Nucleus accumbens (tissue), 56 donors: ENCODE measurements at regions not wholly inside any gene's neighbourhood (a gene's known extent, or its start where the extent isn't known, plus 50 kb on each side); places are given as distances from the start of the nearest gene placed in this dataset.

Experiments
- DNase-seq, 56 donors: peaks; one replicate each; lab custom pipeline; 2025; lab: John Stamatoyannopoulos, UW

DNA sequence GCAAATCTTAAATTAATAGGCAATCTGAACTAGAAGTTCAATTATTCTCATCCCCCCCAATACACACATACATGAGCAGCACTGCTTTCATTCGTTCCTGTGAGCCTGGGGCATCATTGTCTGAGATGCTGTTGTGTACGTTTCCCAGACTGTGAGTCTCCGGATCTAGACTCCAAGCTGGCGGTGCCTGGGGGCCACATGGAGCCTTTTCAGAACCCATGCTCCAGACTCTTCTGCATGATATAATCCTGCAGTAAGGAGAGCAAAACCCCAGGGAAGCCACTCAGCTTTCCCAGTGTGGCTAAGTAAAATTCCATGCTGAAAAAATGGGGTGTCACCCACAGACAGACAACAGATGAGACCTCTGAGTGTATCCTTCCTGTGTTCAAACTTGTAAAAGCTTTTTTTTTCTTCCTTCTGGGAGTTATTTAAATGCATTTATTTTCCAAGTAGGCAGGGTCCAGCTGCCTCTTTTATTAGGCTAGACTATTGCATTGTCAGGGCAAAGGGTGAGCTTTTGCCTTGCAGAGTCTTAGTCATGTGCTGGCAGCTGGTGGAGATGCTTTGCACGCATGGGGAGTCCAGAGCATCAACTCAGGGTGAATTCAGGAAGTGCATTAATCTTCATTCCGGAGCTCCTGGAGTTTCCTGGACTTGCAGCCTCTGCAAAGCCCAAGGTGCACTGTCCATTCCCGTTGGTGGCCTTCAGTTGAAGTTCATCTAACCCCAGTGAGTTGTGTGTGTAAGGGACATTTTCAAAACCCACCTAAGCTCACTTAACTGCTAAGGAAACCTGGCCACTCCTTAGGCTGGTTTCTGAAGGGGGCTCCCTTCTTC lies 185.7 kb upstream of the ADO start:
- no peak for DNase-seq

DNA sequence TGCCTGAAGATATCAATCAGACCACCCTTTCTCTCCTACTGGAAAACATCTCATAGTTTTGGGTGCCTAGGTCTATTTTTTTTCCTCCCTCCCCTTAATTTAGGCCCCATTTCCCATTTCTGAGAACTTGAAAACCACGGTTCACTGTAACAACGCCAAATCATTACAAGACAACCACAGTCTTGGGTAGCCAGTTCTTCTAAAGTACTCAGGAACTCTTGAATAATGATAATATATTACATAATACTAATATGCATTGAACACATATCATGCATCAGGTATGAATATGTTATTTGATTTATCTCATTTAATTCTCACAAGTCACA lies 185.1 kb upstream of the ADO start:
- no peak for DNase-seq

DNA sequence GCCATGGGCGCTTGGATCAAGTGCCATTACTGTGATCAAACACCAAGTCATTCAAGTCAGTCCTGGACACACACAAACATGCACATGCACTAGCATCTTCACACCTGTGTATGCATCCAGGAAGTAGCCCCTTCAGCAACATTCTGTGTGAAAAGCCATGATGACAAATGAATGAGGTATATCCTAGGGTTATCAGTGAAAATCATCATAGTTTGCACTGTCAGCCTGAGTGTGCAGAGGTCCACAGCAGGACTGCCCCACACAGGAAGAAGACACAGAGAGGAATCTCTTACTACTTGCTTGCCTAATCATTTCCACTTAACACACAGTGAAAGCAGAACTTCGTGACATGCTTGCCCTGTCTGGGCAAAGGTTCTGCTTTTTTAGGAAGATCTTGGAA lies 184.0 kb upstream of the ADO start:
- no peak for DNase-seq

DNA sequence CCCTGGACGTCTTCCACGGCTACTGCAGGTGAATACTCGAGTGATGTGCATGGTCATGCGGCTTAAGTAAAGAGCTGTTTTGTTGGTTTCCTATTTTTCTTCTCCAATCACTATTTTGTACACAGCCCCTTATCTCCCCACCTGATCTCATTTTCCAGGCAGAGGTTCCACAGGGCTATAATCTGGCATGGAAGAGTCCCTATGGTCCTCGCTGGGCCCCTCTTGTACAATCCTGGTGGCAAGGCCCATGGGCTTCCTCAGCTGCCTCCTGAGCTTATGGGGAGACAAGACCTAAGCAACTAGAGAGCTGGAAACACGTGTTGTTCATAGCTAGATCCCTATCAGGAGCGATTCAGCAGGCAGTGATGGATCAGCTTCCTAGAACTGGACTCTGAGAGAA lies 181.3 kb upstream of the ADO start:
- DNase-seq, result no peak

DNA sequence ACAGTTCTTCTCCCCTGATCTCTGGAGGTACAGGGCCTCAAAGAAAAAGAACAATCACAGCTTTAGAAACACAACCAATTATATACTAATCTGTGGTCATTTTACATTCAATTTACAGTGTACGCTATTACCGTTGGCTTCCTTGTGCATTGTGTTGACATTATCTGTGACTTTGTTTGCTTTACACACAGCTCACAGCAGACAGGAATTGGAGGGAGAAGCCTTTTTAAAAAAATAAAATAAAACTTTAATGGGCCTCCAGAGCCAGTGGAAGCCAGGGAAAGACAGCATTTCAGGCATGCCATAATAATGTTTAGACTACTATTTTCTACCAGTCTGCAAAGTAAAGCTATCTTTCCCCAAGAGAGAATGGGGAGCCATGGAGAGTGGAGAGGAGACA lies 179.0 kb upstream of the ADO start:
- DNase-seq, result no peak

DNA sequence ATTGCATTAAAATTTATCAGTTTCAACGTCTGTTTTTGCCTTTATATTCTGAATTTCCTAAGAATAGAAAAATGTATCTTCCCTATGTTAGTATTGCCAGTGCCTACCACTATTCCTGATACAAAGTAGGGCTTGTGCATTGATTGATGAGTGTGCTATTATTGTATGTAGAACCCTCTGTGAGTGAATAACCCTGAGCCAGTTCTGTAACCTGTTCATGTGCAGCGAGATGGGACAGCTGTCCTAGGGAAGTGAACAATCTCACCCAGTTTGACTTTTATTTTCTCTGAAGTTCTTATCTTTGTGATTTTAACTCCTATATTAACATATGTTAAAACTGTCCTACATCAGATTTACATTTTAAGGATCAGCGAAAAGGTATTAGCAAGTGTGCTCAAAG lies 178.4 kb upstream of the ADO start:
- DNase-seq, result no peak

DNA sequence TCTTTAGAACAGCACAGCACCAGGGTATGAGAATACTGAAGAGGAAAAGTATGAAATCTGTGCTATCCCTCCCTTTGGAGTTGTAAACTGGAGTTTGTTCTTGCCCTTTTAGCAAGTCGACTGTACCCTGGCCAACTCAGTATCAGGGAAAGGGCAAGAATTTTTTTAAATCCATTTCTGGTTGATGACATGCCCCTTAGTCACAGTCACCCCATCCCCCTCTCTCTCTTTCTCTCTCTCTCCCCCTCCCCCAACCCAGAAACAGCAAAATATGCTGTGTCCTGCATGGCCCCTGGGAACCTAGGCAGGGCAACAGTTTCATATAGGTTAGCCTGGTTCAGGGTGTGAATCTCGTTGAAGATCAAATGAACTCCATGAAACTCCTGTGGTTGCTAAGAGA lies 177.7 kb upstream of the ADO start:
- DNase-seq, result no peak

DNA sequence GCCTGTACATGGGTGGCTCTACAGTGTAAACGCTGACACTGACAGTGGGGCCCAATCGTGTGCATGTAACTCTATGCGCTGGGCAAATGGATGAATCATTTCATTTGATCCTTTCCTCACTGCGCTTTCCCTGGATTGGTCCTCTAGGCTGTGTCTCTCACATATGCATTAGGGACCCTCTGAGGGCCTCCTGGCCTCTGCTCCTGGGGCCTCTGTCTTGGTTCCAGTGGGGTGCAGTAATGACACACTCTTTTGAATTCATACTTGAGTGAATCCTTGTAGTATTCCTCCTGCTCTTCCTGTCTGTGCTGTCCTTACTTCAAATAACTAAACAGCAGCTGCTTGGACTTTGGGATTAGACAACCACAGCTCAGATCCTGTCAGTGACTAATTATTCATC lies 176.5 kb upstream of the ADO start:
- DNase-seq, result no peak

DNA sequence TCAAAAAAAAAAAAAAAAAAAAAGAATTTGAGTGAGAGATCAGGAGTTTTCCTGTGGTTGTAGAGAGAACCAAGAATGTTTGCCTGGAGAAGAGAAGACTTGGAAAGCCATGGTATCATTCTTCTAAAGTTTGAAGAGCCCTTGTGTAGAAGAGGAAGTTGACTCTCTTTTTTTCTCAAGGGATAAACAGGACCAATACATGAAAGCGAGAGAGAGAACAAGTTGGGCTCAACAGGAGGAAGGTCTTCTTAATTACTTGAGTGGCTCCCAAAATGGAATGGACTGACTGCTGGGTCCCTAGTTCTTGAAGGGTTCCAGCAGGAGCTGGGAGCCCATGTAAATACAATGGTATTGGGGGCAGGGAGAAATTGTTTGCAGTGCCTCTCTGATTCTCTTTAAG lies 173.3 kb upstream of the ADO start:
- no peak for DNase-seq

DNA sequence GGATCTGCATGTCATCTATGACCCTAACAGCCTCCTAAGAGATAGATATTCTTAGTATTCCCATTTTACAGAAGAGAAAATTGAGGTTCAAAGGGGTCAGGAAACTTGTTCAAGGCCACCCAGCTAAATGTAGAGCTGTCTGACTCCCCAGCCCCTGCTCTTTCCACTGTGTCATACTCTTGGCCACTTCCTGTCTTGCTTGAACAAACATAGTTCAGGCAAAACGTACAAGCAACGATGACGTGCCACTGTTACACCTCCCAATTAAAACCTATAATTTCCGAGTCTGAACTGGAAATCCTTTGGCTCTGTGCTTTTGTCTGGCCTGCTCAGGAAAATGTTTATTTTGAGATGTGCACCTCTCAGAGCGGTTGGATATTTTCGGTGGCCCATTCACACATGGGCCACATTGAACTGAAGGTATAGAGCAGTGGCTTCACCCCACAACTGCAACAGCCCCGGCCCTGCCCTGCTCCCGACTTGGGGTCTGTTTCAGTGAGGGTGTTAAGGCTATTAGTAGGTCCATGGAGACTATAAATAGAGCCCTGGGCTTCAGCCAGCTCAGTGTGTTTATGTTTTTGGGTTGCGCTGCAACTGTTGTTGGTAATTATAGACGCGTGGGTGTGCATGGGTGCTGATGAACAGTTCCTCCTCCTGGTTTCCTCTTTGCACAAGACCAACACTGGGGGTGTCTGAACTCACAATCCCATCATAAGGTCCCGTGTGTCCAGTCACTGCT lies 172.3 kb upstream of the ADO start:
- DNase-seq, result peak in 1 of 56 donors; percentile 5

DNA sequence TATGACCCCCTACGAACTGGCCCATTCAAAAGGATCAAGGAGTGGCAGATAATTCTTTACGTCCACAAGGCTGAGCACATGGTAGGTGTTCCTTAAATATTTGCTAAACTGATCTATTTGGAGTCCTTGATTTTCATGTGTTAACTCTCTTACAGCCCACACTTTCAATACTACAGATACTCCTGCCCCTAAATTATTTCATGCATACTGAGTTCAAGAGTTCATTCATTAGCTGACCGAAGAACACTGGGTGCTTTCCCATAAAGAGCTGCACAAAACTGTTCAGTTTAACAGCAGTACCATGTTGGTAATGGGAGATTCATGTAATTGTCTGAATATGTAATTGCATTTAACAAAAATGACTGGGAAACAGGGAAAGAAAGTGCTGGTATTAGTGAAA lies 170.5 kb upstream of the ADO start:
- DNase-seq, result no peak

DNA sequence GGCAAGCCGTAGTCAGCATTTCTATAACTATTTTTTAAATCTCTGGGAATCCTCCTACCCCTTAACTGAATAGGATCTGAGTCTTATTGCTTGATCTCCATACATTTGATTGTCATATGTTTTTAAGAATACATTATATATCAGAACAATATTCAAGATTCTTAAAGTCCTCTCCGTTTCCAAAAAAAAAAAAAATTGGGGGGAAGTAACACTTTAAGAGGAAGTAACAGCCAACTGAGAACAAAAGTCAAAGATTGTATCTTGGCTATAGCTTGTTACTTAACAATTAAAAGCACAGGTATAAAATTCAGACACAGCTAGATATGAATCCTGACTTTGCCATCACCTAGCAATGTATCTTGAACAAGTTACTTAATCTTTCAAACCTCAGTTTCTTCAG lies 169.9 kb upstream of the ADO start:
- DNase-seq, result no peak

DNA sequence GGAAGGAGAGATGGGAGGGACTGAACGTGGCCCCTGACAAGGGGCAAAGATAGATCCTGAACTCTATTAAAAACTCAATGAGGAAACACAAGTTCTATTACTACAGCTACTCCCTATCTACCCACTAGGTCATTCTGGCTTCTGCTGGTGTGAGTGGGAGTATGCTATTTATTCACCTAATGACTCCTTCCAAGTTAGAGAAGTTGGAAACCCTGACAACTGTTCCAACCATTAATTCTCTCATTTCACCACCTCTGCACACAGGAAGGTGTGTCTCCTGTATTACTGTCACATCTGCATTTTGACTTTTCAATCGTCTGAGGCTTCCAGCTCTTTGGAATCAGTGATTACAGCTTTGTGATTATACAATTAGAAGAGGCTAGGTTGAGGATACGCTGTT lies 169.4 kb upstream of the ADO start:
- DNase-seq, result peak in 5 of 56 donors; percentile 31 to 46 (median 38)

DNA sequence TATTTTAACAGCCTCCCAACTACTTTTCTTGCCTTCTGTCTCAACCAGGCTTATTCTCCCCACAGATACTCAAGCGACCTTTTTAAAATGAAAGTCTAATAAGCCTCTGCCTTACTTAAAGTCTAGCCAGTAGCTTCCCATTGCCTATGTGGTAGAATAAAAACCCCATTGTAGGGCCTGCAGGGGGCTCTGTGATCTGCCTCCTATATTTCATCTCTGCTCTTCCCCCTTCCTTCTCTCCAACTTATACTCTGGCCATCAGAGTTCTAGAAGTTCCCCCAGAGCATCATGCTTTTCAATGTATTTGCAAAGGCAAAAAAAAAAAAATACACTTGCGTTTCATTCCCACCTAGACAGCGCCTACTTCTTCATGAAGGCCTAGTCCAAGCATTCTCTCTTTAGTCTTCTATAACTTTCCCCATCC lies 167.7 kb upstream of the ADO start:
- DNase-seq, result no peak

DNA sequence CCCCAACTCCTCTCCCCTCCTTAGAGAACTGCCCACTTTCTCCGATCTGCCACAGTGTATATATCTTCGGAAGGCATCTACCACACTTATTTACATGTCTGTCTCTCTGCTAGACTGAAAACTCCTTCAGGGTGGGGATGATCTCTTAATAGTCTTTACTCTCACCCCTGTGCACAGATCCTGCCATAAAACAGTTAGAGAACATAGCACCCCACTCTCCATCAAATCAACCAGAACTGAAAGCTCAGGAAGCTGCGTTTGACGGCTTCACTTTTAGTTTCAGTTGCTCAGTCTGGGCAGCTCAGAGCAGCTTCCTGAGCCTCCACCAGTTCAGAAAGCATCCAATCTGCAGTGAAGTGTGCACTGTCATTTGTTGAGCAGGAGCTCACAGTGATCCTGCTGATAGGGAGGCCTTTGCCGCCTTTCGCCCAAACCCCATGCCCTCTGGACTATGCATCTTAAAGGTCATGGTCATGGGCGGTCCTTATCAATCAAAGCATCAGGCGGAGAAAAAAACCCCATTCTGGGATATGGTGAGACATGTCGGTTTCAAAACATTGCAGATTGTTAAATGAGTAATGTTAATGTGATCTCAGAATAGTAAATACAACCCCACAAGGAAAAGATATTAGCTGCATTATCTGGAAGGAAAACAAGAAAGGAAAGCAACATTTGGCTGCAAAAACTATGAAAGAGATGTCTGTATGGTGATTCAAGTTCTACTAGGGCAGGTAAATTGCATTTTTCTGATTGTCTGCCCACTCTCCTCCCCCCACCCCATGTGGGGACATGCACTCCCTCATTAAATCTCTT lies 167.1 kb upstream of the ADO start:
- peak in 1 of 56 donors; percentile 18 for DNase-seq

DNA sequence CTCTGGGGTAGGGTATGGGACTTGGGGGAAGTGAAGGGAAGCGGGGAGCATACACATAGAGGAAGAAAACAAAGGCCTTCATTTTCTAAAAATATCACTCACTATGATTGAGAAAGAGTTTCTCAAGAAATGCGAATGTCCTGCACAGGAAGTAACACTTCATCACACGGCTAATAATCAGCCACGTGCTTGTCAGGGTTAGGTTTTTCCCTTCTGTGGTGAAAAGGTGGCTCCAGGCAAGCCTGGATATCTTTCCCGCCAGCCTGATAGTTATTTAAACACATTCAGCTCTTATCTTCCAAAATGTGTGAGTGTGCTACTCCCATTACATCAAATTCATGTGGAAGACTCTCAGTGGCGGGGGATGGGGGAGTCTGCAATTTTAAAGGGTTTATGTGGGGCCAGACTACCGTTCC lies 166.4 kb upstream of the ADO start:
- DNase-seq, result no peak

DNA sequence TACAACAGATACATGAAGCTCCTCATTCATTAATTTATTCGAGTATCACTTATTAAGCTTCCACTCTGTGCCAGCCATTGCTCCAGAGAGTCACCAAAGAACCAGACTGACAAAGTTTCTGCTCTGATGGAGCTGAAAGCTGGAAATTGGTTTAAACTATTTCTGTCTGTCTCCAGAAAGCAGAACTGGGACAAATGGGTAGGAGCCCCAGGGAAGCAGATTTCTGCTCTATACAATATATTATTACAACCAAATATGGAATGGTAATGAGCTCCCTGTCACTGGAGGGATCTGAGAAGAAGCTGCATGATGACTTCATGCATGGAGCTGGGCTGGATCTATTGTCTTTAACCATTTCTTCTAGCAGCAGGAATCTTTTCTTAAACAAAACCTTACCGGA lies 165.4 kb upstream of the ADO start:
- DNase-seq, result no peak

DNA sequence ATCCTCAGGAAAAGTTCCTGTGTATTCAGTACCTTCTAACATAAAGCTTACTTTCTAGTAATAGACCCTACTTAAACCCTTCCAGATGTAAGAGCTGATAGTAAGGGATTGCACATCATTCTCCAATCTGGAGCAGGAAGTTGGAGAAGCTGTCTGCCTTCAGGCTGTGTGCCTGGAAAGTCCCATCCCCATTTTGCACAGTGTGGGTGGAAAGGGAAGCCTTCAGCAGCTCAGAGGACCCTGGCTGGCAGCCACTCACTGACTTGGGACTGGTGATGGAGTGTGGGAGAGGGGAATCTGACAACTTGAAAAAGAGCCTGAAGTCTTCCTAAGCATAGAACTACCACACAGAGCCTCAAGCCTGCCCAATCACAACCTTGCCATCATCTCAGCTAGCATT lies 164.1 kb upstream of the ADO start:
- no peak for DNase-seq

DNA sequence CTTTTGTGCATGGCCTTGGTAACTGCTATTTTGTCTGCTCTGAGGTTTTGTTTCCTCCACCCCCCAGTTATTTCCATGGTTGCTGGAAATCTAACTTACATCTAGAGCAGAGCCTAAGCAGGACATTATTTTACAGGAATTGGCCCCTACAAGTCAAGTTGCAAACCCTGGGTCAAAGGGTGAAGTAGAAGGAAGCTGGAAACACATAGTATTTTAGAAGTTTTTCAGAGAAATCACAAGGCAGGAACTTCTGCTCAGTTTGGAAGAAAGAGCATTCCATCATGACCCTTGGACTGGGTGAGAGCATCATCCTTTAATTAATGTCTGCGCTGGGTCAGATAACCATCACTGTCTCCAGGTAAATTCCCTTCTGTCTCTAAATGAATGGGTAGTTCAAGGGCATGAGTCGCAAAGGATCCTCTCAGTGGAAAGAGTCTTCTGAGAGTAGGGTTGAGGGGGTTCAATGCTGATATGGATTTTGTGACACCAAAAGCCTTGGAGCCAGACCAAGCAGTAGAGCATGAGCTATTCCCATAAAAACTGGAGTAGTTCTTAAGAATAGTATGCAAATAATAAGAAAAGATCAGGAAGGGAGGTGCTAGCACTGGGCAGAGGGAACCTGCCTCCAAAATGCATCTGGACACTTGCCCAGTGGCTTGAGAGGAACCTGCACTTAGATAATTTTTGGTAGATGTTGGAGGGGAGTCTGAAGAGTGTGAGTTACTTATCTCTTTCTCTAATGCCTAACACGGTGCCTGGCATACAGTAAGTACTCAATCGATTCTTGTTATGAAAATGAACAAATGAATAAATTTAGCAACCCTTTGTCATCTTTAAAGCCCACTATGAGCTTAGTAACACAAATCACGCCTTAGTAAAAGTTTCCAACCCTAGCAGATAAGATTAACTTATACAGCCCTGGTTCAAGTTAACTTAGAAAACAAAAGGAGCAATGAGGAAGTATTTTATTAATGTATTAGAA lies 160.6 kb upstream of the ADO start:
- no peak for DNase-seq

DNA sequence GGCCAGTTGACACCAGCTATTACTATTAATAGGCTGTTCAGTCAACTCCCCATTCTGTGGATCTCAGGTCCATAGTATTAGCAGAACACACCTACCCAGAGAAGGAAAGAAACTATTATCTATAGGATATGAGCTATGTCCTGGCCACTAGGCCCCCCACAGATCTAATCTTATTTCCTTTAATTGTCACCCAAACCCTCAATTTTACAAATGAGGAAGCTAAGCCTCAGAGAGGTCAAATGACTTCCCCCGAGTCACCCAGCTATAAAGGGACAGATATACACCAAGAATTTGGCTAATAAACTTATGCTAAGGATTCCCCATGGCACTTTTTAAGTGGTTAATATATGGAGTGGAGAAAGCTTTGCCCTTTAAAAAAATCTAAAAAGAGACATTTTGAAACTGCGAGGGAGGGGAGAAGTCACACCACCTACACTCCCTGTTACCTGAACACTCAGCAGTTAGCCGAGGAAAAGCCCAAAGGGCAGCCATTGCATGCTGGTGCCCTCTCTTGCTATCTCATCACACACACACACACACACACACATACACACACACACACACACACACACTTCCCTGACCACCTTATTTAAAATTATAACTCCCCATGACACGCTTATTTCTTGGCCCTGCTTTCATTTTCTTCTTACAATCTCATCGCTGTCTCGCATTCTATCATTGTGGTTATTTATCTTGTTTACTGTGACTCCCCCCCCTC lies 157.0 kb upstream of the ADO start:
- no peak for DNase-seq
